Hippocampal formation (tissue), 2 donors: ENCODE measurements at regions not wholly inside any gene's neighbourhood (a gene's known extent, or its start where the extent isn't known, plus 50 kb on each side); places are given as distances from the start of the nearest gene placed in this dataset.
"Not testable (repeated sequence)": the region's sequence is repeated elsewhere in the genome, so short reads cannot be mapped to it uniquely, and the experiment has no call there.

Experiments used
- DNase-seq, 2 donors: peaks; one replicate each; lab custom pipeline; 2025; lab: John Stamatoyannopoulos, UW

DNA sequence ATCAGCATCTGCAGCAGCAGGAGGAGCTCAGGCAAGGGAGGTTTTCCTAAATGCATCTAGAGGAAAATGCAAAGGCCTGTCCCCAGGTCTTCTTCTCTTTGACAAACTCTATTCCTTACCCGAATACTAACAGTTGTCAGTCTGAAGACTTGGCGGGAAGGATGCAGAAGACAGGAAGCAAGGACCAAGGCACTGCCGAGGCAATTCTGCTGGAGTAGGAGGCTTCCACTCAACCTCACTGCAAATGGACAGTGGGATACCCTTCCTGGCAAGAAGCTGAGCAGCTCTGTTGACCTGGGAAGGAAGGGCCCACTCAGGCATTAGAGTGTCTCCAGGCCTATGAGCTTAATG lies 373.0 kb downstream of the CCSER2 start:
- DNase-seq, result no peak

DNA sequence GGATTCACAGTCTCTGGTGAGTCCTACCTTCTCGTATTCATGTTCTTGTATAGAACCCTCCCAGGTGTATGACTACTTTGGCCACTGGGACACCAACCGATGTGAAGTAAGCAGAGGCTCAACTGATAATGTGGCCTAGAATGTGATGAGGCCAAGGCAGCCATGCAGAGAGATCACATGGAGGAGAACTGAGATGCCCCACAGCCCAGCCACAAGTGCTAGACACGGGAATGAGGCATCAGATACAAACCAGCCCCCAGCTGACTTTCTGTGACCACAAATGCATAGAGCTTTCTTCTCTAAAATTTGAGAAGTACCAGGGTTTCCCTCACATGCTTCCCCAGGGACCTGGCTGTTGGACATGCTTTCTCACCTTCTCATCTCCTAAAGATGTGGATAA lies 375.7 kb downstream of the CCSER2 start:
- no peak for DNase-seq

- no peak for DNase-seq
Observed at GRCh38 chr10:84706431-84706830, 378.0 kb downstream of the CCSER2 start.

- DNase-seq, result no peak
Observed at GRCh38 chr10:84706875-84707274, 378.5 kb downstream of the CCSER2 start.

GRCh38 chr10:84715911-84716310 lies 387.5 kb downstream of the CCSER2 start:
- DNase-seq, result no peak

GRCh38 chr10:84718877-84719616 lies 390.7 kb downstream of the CCSER2 start:
- DNase-seq, result no peak

- no peak for DNase-seq
Observed at GRCh38 chr10:84719687-84720086, 391.3 kb downstream of the CCSER2 start.

GRCh38 chr10:84727398-84727797 lies 399.0 kb downstream of the CCSER2 start:
- no peak for DNase-seq

- DNase-seq, result not testable (repeated sequence)
Observed at GRCh38 chr10:84739126-84739525, 410.7 kb downstream of the CCSER2 start.

DNA sequence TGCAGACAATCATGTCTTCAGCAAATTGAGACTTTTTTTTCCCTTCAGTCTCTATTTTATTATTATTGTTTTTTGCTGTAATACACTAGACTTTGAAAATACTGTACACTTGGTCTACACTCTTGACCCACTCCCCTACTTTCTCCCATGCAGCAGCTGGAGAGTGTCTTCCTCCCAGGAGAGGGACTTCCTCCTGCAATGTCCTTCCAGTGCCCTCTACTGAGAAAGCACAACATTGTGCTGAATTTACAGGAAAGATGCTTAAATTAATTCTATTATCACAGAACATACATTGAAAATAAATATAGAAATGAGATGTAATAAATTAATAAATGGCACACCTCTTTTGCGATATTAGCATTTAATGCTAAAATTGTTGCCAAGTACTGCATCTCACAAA lies 411.3 kb downstream of the CCSER2 start:
- DNase-seq, result no peak

DNA sequence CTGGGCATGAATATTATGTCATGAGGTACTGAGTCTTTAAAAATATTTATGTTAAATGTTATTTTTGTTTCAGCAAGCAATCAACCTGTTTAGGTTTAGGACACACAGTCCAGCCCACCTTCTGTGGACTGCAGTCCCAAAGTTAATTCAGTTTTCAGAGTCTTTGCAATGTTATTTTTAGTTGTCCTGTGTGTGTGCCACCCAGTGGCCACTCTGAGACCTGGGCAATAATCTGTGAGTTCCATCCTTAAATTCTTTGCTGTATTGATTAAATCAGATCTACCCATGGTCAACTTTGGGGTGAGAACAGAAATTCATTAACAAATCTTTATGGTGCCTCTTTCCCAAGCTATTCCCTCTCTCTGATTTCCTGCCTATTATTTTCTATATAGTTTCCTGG lies 415.1 kb downstream of the CCSER2 start:
- DNase-seq, result no peak

DNA sequence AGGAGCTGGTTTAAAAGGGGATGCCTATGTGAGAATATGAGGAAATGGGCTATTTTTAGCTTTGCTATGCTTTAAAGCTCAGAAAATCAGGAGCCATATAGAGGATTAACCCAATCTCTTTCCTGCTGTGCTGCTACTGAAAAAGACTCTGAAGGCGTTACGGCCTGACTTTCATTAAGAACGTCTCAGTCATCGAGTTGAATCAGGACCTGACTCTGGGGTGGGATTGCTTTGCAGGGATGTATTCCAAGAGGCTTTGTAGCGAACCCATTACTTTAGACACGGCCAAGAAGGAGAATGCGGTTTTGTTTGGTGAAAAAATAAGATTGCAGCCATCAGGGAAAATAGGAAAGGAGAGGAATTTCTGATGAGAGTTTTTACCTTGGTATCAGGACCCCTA lies 426.9 kb downstream of the CCSER2 start:
- DNase-seq, result no peak

DNA sequence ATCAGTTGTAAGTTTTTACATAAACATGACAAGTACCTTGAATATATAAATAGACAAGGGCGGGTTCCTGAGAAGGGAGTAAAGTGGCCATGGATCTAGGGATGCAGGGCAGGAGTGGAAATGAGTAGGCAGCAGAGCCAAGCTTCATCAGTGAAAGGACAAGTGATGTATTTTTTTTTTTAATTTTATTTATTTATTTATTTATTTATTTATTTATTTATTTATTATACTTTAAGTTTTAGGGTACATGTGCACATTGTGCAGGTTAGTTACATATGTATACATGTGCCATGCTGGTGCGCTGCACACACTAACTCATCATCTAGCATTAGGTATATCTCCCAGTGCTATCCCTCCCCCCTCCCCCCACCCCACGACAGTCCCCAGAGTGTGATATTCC lies 428.3 kb downstream of the CCSER2 start:
- not testable (repeated sequence) for DNase-seq

DNA sequence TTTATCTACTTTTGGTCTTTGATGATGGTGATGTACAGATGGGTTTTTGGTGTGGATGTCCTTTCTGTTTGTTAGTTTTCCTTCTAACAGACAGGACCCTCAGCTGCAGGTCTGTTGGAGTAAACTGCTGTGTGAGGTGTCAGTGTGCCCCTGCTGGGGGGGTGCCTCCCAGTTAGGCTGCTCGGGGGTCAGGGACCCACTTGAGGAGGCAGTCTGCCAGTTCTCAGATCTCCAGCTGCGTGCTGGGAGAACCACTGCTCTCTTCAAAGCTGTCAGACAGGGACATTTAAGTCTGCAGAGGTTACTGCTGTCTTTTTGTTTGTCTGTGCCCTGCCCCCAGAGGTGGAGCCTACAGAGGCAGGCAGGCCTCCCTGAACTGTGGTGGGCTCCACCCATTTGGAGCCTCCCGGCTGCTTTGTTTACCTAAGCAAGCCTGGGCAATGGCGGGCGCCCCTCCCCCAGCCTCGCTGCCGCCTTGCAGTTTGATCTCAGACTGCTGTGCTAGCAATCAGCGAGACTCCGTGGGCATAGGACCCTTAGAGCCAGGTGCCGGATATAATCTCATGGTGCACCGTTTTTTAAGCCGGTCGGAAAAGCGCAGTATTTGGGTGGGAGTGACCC lies 433.7 kb downstream of the CCSER2 start:
- not testable (repeated sequence) for DNase-seq

DNA sequence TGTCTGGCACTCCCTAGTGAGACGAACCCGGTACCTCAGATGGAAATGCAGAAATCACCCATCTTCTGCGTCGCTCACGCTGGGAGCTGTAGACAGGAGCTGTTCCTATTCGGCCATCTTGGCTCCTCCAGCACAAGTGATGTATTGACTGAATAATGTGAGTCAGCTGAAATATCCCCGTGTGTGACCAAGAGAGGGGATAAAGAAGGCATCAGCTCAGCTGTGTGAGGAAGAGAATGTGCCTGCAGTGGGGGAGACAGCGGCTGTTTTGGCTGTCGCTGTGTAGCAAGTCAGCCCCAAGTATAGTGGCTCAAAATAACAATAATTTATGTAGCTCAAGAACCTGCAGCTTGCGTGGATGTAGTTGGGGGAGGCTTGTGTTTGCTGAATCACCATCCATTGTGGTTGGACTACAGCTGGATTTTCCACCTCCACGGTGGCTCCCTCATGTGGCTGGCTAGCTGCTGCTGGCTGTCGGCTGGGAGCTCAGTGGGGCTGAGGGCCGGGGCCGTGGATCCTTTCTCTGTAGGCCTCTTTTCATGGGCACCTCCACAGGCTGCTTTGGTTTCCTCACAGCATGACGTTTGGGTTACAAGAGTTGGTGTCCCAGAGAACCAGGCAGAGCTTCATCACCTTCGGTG lies 434.5 kb downstream of the CCSER2 start:
- no peak for DNase-seq

- DNase-seq, result no peak
Observed at GRCh38 chr10:84763965-84764364, 435.6 kb downstream of the CCSER2 start.

DNA sequence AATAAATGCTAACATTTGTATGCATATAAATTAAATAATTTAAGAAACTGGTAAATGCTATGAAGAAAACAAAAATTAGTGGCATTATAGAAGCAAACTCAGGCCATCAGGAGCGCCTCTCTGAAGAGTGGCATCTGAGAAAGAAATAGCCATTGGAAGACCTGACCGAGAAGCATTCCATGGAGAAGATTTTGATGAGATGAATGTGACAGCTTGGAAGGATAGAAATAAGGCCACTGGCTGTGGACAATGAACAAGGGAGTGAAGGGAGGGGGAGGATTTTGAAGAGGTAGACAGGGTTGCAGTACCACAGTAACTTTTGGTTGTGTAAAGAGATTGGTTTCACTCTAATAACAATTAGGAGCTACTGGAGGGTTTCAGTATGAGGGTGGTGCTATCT lies 436.7 kb downstream of the CCSER2 start:
- DNase-seq, result no peak

DNA sequence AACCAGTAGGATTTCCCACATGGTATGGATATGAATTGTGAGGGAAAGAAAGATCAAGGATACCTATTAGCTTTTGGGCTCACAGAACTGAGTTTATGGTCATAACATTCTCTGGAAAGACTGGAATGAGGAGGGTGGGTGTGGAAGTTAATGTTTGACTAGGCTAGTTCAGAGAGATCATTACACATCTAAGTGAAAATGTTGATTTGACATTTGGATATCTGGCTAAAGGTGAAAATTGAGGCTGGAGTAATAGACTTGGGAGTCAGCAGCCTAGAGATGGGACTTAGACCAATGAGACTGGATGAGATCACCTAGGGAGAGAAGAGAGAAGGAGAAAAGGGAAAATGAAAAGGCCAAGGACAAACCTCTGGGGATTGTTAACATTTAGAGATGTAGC lies 437.3 kb downstream of the CCSER2 start:
- no peak for DNase-seq

- DNase-seq, result no peak
Observed at GRCh38 chr10:84766923-84767322, 438.5 kb downstream of the CCSER2 start.

DNA sequence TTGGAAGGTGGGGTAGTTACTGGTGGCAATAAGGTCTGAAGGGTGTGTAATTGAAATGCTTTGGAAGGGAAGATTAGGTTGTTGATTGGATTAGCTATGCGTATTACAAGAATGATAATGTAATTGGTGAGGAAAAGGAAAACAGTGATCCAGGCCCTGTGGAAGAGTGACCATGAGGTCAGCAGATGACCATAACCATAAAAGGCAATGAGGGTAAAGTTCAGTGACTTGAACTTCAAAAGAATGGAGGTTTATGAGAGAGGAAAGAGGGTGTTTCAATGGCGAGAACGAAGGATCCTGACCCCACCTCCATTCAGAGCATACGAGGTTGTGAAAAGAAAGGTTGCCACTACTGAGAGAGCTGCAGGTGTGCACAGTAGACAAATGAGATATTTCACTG lies 439.7 kb downstream of the CCSER2 start:
- DNase-seq, result no peak

- no peak for DNase-seq
Observed at GRCh38 chr10:84770824-84771223, 442.4 kb downstream of the CCSER2 start.

DNA sequence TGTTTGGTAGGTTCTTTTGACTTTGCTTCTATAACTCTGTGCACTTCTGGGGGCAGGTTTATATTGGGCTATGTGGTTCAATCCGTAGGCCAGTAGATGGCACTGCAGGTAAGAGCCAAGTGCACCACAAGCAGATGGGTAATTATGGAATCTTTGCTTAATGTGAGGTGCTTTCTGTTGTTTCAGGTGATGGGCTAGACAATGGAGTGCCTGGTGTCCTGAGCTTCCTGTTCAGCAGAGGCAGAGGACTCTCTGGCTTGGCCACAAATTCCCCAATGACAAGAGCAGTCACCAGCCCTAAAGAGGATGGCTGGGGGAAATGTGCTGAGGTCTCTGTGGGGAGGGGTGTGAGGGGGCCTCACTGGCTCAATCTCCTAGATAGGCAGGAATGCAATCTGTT lies 455.0 kb downstream of the CCSER2 start:
- peak; percentile 5 to 9 for DNase-seq

DNA sequence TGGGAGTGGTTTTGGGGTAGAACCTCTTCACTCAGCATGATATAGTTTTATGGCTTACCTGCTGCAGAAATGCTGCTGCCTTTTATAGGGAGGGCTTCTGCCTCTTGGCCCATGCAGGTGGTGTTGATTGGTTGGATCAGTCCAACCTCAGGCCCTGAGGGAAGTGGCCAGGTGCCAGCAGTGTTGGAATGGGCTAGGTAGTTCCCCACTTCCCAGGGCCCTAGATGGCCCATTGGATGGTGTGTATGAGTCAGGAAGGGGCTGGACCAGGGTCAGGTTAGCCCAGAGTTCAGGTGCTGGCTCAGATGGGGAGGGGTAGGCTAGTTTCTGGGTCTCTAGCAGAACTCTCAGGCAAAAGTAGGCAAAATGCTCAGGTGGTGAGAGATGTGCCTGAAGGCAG lies 455.5 kb downstream of the CCSER2 start:
- DNase-seq, result no peak
